NT2/D1 (cell line): ENCODE measurements at regions not wholly inside any gene's neighbourhood (a gene's known extent, or its start where the extent isn't known, plus 50 kb on each side); places are given as distances from the start of the nearest gene placed in this dataset.

Experiments used
- SUZ12 ChIP-seq: IDR thresholded peaks from 2 replicates; pipeline ENCODE4 v1.6.1; 2011; ENCODE audit not compliant: insufficient read length, insufficient read depth; ENCODE audit errors: extremely low read depth
- YY1 ChIP-seq: IDR thresholded peaks from 2 replicates; pipeline ENCODE4 v1.6.1; 2011; ENCODE audit not compliant: insufficient read length, insufficient read depth

- no peak for TF ChIP-seq YY1
- TF ChIP-seq SUZ12, result no peak
Observed at GRCh38 chr11:131281316-131281715, 89.1 kb upstream of the NTM start.
